GM12874 (cell line): ENCODE measurements at regions not wholly inside any gene's neighbourhood (a gene's known extent, or its start where the extent isn't known, plus 50 kb on each side); places are given as distances from the start of the nearest gene placed in this dataset.

Experiments used
- CTCF ChIP-seq: IDR thresholded peaks from 2 replicates; pipeline ENCODE4 v1.5.1; 2011; ENCODE audit warnings: low read depth, mild to moderate bottlenecking, control low read depth, low read length, moderate library complexity; ENCODE audit not compliant: insufficient read depth

GRCh38 chr5:117731446-117731845 lies 1156.8 kb upstream of the SEMA6A start:
- no peak for TF ChIP-seq CTCF

GRCh38 chr5:117719413-117719812 lies 1144.8 kb upstream of the SEMA6A start:
- TF ChIP-seq CTCF: no peak

- TF ChIP-seq CTCF: no peak
Observed at GRCh38 chr5:117713585-117714198, 1139.1 kb upstream of the SEMA6A start.

GRCh38 chr5:117701062-117701461 lies 1126.4 kb upstream of the SEMA6A start:
- no peak for TF ChIP-seq CTCF

- TF ChIP-seq CTCF: no peak
Observed at GRCh38 chr5:117692606-117693005, 1118.0 kb upstream of the SEMA6A start.

- TF ChIP-seq CTCF: no peak
Observed at GRCh38 chr5:117691081-117691870, 1116.7 kb upstream of the SEMA6A start.

- TF ChIP-seq CTCF: no peak
Observed at GRCh38 chr5:117690612-117691011, 1116.0 kb upstream of the SEMA6A start.
